HEK293 (cell line): ENCODE measurements at regions not wholly inside any gene's neighbourhood (a gene's known extent, or its start where the extent isn't known, plus 50 kb on each side); places are given as distances from the start of the nearest gene placed in this dataset.

ENCODE experiments used
- CTCF ChIA-PET: fragments of 350-600 bp; formaldehyde crosslinking; extraction: SDS; loops from one replicate; lab custom pipeline; 2021; ENCODE audit warnings: antibody characterized with exemption; lab: Yijun Ruan, JAX
- POLR2A ChIA-PET: fragments of 300-600 bp; formaldehyde crosslinking; extraction: SDS; loops from one replicate; lab custom pipeline; 2020; ENCODE audit warnings: antibody characterized with exemption, inconsistent platforms; lab: Yijun Ruan, JAX
- H3K27ac ChIP-seq: fragments of 200-500 bp; sonication (Bioruptor generic); 2 replicates; pipeline ENCODE4 v1.5.1; 2014; ENCODE audit warnings: low read depth, low read length, control low read depth, inconsistent platforms; ENCODE audit errors: extremely low read depth
- H3K36me3 ChIP-seq, 2 experiments: fragments of 200-500 bp in 1 of 2; sonication (Bioruptor generic) in 1 of 2; 1 replicate in 1 of 2; 2 replicates in 1 of 2; pipeline ENCODE4 v1.5.1; 2014 to 2017; ENCODE audit warnings: inconsistent platforms in 2 of 2, low read length in 2 of 2; ENCODE audit not compliant: control insufficient read depth in 2 of 2, insufficient read depth in 1 of 2
- H3K4me1 ChIP-seq: fragments of 200-500 bp; sonication (Bioruptor generic); 2 replicates; pipeline ENCODE4 v1.5.1; 2014; ENCODE audit warnings: mild to moderate bottlenecking, low read length, inconsistent platforms; ENCODE audit not compliant: control insufficient read depth, insufficient read depth
- H3K4me3 ChIP-seq: 2 replicates; pipeline ENCODE4 v1.5.1; 2011; ENCODE audit warnings: low read depth, mild to moderate bottlenecking, control low read depth, low read length, moderate library complexity
- H3K9me3 ChIP-seq: fragments of 200-500 bp; sonication (Bioruptor generic); 2 replicates; pipeline ENCODE4 v1.5.1; 2014; ENCODE audit warnings: low read depth, low read length, inconsistent platforms; ENCODE audit not compliant: control insufficient read depth, insufficient read depth
- GFI1B ChIP-seq: fragments of 450-650 bp; formaldehyde crosslinking; IDR thresholded peaks from 2 replicates; pipeline ENCODE4 v1.5.1; 2016; ENCODE audit warnings: missing biosample characterization, missing genetic modification characterization
- GLI2 ChIP-seq: fragments of 450-650 bp; formaldehyde crosslinking; IDR thresholded peaks from 2 replicates; pipeline ENCODE4; 2017; ENCODE audit warnings: missing biosample characterization, missing genetic modification characterization, low read depth, borderline replicate concordance
- HOXC10 ChIP-seq: sonication (generic); formaldehyde crosslinking; IDR thresholded peaks from 2 replicates; pipeline ENCODE4 v1.8.1; 2023; ENCODE audit warnings: mild to moderate bottlenecking, missing genetic modification reagents
- KLF1 ChIP-seq: fragments of 450-650 bp; formaldehyde crosslinking; IDR thresholded peaks from 2 replicates; pipeline ENCODE4 v1.5.1; 2016; ENCODE audit warnings: missing biosample characterization, missing genetic modification characterization
- KLF7 ChIP-seq: fragments of 450-650 bp; formaldehyde crosslinking; IDR thresholded peaks from 2 replicates; pipeline ENCODE4 v1.5.1; 2016; ENCODE audit warnings: missing biosample characterization, missing genetic modification characterization, borderline replicate concordance
- PRDM1 ChIP-seq: fragments of 450-650 bp; formaldehyde crosslinking; IDR thresholded peaks from 2 replicates; pipeline ENCODE4; 2016; ENCODE audit warnings: missing biosample characterization, missing genetic modification characterization
- WT1 ChIP-seq: fragments of 450-650 bp; formaldehyde crosslinking; IDR thresholded peaks from 2 replicates; pipeline ENCODE4 v1.5.1; 2016; ENCODE audit warnings: missing biosample characterization, missing genetic modification characterization
- ZBTB7A ChIP-seq: fragments of 450-650 bp; formaldehyde crosslinking; IDR thresholded peaks from 2 replicates; pipeline ENCODE4 v1.5.1; 2016; ENCODE audit warnings: low read depth, missing biosample characterization, missing genetic modification characterization
- ZBTB8A ChIP-seq: fragments of 450-650 bp; formaldehyde crosslinking; IDR thresholded peaks from 2 replicates; pipeline ENCODE4 v1.5.1; 2016; ENCODE audit warnings: missing biosample characterization, missing genetic modification characterization
- ZFP37 ChIP-seq: fragments of 450-650 bp; formaldehyde crosslinking; IDR thresholded peaks from 2 replicates; pipeline ENCODE4 v1.5.1; 2016; ENCODE audit warnings: missing biosample characterization, missing genetic modification characterization
- ZNF10 ChIP-seq: fragments of 450-650 bp; formaldehyde crosslinking; IDR thresholded peaks from 2 replicates; pipeline ENCODE4 v1.5.1; 2017; ENCODE audit warnings: missing biosample characterization, missing genetic modification characterization
- ZNF132 ChIP-seq: fragments of 450-650 bp; formaldehyde crosslinking; IDR thresholded peaks from 2 replicates; pipeline ENCODE4 v1.5.1; 2017; ENCODE audit warnings: missing biosample characterization, missing genetic modification characterization, borderline replicate concordance
- ZNF138 ChIP-seq: fragments of 450-650 bp; formaldehyde crosslinking; IDR thresholded peaks from 2 replicates; pipeline ENCODE4 v1.5.1; 2016; ENCODE audit warnings: missing biosample characterization, missing genetic modification characterization, borderline replicate concordance
- ZNF157 ChIP-seq: fragments of 450-650 bp; formaldehyde crosslinking; IDR thresholded peaks from 2 replicates; pipeline ENCODE4 v1.5.1; 2016; ENCODE audit warnings: missing biosample characterization, missing genetic modification characterization
- ZNF184 ChIP-seq: fragments of 450-650 bp; IDR thresholded peaks from 2 replicates; pipeline ENCODE4 v1.5.1; 2018; ENCODE audit warnings: missing biosample characterization, mild to moderate bottlenecking, missing genetic modification characterization
- ZNF248 ChIP-seq: fragments of 450-650 bp; formaldehyde crosslinking; IDR thresholded peaks from 2 replicates; pipeline ENCODE4 v1.5.1; 2017; ENCODE audit warnings: missing biosample characterization, missing genetic modification characterization
- ZNF266 ChIP-seq: fragments of 450-650 bp; formaldehyde crosslinking; IDR thresholded peaks from 2 replicates; pipeline ENCODE4 v1.5.1; 2016; ENCODE audit warnings: missing biosample characterization, missing genetic modification characterization, low read depth
- ZNF341 ChIP-seq: fragments of 450-650 bp; formaldehyde crosslinking; IDR thresholded peaks from 2 replicates; pipeline ENCODE4; 2016; ENCODE audit warnings: low read depth, missing biosample characterization, missing genetic modification characterization
- ZNF416 ChIP-seq: fragments of 450-650 bp; formaldehyde crosslinking; IDR thresholded peaks from 2 replicates; pipeline ENCODE4 v1.5.1; 2016; ENCODE audit warnings: missing biosample characterization, missing genetic modification characterization
- ZNF426 ChIP-seq: fragments of 450-650 bp; formaldehyde crosslinking; IDR thresholded peaks from 2 replicates; pipeline ENCODE4 v1.5.1; 2017; ENCODE audit warnings: missing biosample characterization, missing genetic modification characterization, mild to moderate bottlenecking, inconsistent platforms, moderate library complexity
- ZNF433 ChIP-seq: fragments of 450-650 bp; formaldehyde crosslinking; IDR thresholded peaks from 2 replicates; pipeline ENCODE4 v1.5.1; 2016; ENCODE audit warnings: missing biosample characterization, missing genetic modification characterization, low read depth
- ZNF449 ChIP-seq: fragments of 450-650 bp; formaldehyde crosslinking; IDR thresholded peaks from 2 replicates; pipeline ENCODE4 v1.5.1; 2017; ENCODE audit warnings: missing biosample characterization, mild to moderate bottlenecking, missing genetic modification characterization, moderate library complexity
- ZNF544 ChIP-seq: fragments of 450-650 bp; formaldehyde crosslinking; IDR thresholded peaks from 2 replicates; pipeline ENCODE4 v1.5.0; 2017; ENCODE audit warnings: missing biosample characterization, missing genetic modification characterization
- ZNF558 ChIP-seq: fragments of 450-650 bp; formaldehyde crosslinking; IDR thresholded peaks from 2 replicates; pipeline ENCODE4 v1.5.1; 2016; ENCODE audit warnings: missing biosample characterization, missing genetic modification characterization
- ZNF658 ChIP-seq: fragments of 450-650 bp; formaldehyde crosslinking; IDR thresholded peaks from 2 replicates; pipeline ENCODE4; 2016; ENCODE audit warnings: missing biosample characterization, missing genetic modification characterization
- ZNF785 ChIP-seq: fragments of 450-650 bp; formaldehyde crosslinking; IDR thresholded peaks from 2 replicates; pipeline ENCODE4 v1.5.1; 2016; ENCODE audit warnings: missing biosample characterization, missing genetic modification characterization
- ZNF837 ChIP-seq: fragments of 450-650 bp; formaldehyde crosslinking; IDR thresholded peaks from 2 replicates; pipeline ENCODE4 v1.5.1; 2016; ENCODE audit warnings: missing biosample characterization, missing genetic modification characterization
- ZSCAN30 ChIP-seq: fragments of 450-650 bp; IDR thresholded peaks from 2 replicates; pipeline ENCODE4 v1.5.1; 2018; ENCODE audit warnings: missing biosample characterization, mild to moderate bottlenecking, missing genetic modification characterization, moderate library complexity

- H3K4me3 ChIP-seq, result no peak overlapping the region
- H3K27ac ChIP-seq, result no peak overlapping the region
- TF ChIP-seq ZNF658 (no peak), ZNF341 (tag by site-specific recombination) (no peak), WT1 (no peak), KLF7 (tag by site-specific recombination) (no peak), GLI2 (tag by site-specific recombination) (no peak), ZNF837 (tag by site-specific recombination) (no peak), ZBTB7A (no peak), ZNF248 (tag by site-specific recombination) (no peak), ZNF449 (no peak), ZNF10 (tag by site-specific recombination) (no peak), ZBTB8A (tag by site-specific recombination) (no peak), ZNF785 (tag by site-specific recombination) (no peak), ZFP37 (tag by site-specific recombination) (no peak)
- CTCF ChIA-PET, result interaction anchor here (0.7 kb wide), 1 partner anchor 55 kb away, joined by 3 read pairs; no protein-coding TSS in a partner anchor
- no peaks in the 10 kb centered on the region for H3K4me1 ChIP-seq
- POLR2A ChIA-PET, result no interaction called here
- H3K9me3 ChIP-seq, result no peaks in the 10 kb centered on the region
- no peaks in the 10 kb centered on the region for H3K36me3 ChIP-seq
Measured at GRCh38 chr17:22453181-22453580, 760.9 kb downstream of the KCNJ18 start.

GRCh38 chr17:22454070-22454999 lies 762.0 kb downstream of the KCNJ18 start:
- no peaks in the 10 kb centered on the region for H3K36me3 ChIP-seq
- H3K4me3 ChIP-seq, result no peak overlapping the region
- no peaks in the 10 kb centered on the region for H3K9me3 ChIP-seq
- TF ChIP-seq ZSCAN30 (tag by site-specific recombination) (no peak), ZNF138 (tag by site-specific recombination) (no peak), KLF1 (tag by site-specific recombination) (no peak), ZNF544 (tag by site-specific recombination) (no peak), ZNF658 (no peak), ZNF132 (no peak), HOXC10 (CRISPR knock-in tag) (no peak), ZNF184 (tag by site-specific recombination) (no peak), GLI2 (tag by site-specific recombination) (no peak), ZNF157 (no peak), ZNF433 (tag by site-specific recombination) (no peak), ZNF426 (tag by site-specific recombination) (no peak), PRDM1 (no peak), ZNF416 (no peak), GFI1B (no peak), ZNF266 (tag by site-specific recombination) (no peak), ZNF558 (tag by site-specific recombination) (no peak), WT1 (no peak)
- POLR2A ChIA-PET, result no interaction called here
- H3K27ac ChIP-seq, result no peak overlapping the region
- no peaks in the 10 kb centered on the region for H3K4me1 ChIP-seq
- CTCF ChIA-PET, result no interaction called here
